H1 (cell line): ENCODE measurements at regions not wholly inside any gene's neighbourhood (a gene's known extent, or its start where the extent isn't known, plus 50 kb on each side); places are given as distances from the start of the nearest gene placed in this dataset.

Source experiments
- CTCF ChIA-PET: fragments of 300-600 bp; sonication (Branson Sonifier 250); formaldehyde crosslinking; loops from one replicate; lab custom pipeline; 2021; ENCODE audit not compliant: partially characterized antibody; lab: Charles Lee
- POLR2A ChIA-PET: fragments of 300-600 bp; sonication (Branson Sonifier 250); formaldehyde crosslinking; loops from one replicate; lab custom pipeline; 2021; ENCODE audit warnings: inconsistent platforms; ENCODE audit not compliant: partially characterized antibody; lab: Charles Lee
- DNase-seq, 2 experiments: peaks; one replicate each; pipeline versions ENCODE4 v3.0.0 to v3.0.0-alpha.2; 2010 to 2022; ENCODE audit warnings: low spot score in 2 of 2, low read depth in 1 of 2, mixed read lengths in 1 of 2
- FAIRE-seq: peaks from 2 replicates; lab custom pipeline; 2011; peaks lifted over from hg19 to GRCh38; lab: Jason Lieb, UNC
- H2AFZ ChIP-seq: 2 replicates; pipeline ENCODE4 v1.8.1; 2012; ENCODE audit warnings: low read length, inconsistent platforms
- H2AK5ac ChIP-seq: 2 replicates; pipeline ENCODE4 v1.6.1; 2013; ENCODE audit warnings: low read depth, low read length
- H2BK120ac ChIP-seq: replicated peaks from 2 replicates; pipeline ENCODE3; 2013; ENCODE audit warnings: low read depth, low read length, inconsistent platforms
- H2BK12ac ChIP-seq: 2 replicates; pipeline ENCODE4 v1.6.1; 2013; ENCODE audit warnings: low read depth, low read length
- H2BK15ac ChIP-seq: 2 replicates; pipeline ENCODE4 v1.6.1; 2013; ENCODE audit warnings: low read length
- H2BK20ac ChIP-seq: 2 replicates; pipeline ENCODE4 v1.6.1; 2013; ENCODE audit warnings: low read length
- H2BK5ac ChIP-seq: 2 replicates; pipeline ENCODE4 v1.6.1; 2013; ENCODE audit warnings: low read depth, low read length
- H3K14ac ChIP-seq: 2 replicates; pipeline ENCODE4 v1.6.1; 2013; ENCODE audit warnings: inconsistent platforms; ENCODE audit not compliant: insufficient read length
- H3K18ac ChIP-seq: 2 replicates; pipeline ENCODE4 v1.6.1; 2013; ENCODE audit warnings: low read length; ENCODE audit errors: extremely low read depth
- H3K23ac ChIP-seq: 2 replicates; pipeline ENCODE4 v1.6.1; 2013; ENCODE audit warnings: inconsistent platforms; ENCODE audit not compliant: insufficient read length
- H3K23me2 ChIP-seq: 2 replicates; pipeline ENCODE4 v1.6.1; 2013; ENCODE audit warnings: low read depth, low read length
- H3K27ac ChIP-seq: 2 replicates; pipeline ENCODE4 v1.6.1; 2011; ENCODE audit warnings: low read depth, low read length, inconsistent platforms
- H3K27me3 ChIP-seq, 4 experiments: replicated peaks in 1 of 4; 1 replicate in 1 of 4; 2 replicates in 3 of 4; pipeline versions ENCODE4 v1.6.1 to v1.8.1; 2011 to 2013; ENCODE audit warnings: low read length in 3 of 4, mild to moderate bottlenecking in 3 of 4, inconsistent platforms in 2 of 4, mixed read lengths in 2 of 4, moderate library complexity in 1 of 4; ENCODE audit not compliant: control insufficient read depth in 3 of 4, insufficient read depth in 3 of 4; ENCODE audit errors: extremely low read depth in 1 of 4
- H3K36me3 ChIP-seq, 4 experiments: 2 replicates each; pipeline versions ENCODE4 v1.6.1 to v1.8.1; 2011 to 2013; ENCODE audit warnings: mild to moderate bottlenecking in 4 of 4, low read length in 3 of 4, moderate library complexity in 2 of 4, control low read depth in 1 of 4, inconsistent platforms in 1 of 4; ENCODE audit not compliant: insufficient read depth in 4 of 4, control insufficient read depth in 2 of 4
- H3K4ac ChIP-seq: replicated peaks from 2 replicates; pipeline ENCODE3; 2013; ENCODE audit warnings: low read length, low read depth, mixed read lengths, inconsistent platforms; ENCODE audit not compliant: insufficient read length
- H3K4me1 ChIP-seq, 4 experiments: replicated peaks in 1 of 4; 1 replicate in 1 of 4; 2 replicates in 3 of 4; pipeline versions ENCODE4 v1.6.1 to v1.8.1; 2011 to 2013; ENCODE audit warnings: low read length in 3 of 4, inconsistent platforms in 2 of 4, mixed read lengths in 1 of 4; ENCODE audit not compliant: insufficient read depth in 4 of 4, control insufficient read depth in 3 of 4
- H3K4me2 ChIP-seq, 2 experiments: 2 replicates each; pipeline versions ENCODE4 v1.6.1 to v1.8.1; 2011 to 2013; ENCODE audit warnings: low read depth in 2 of 2, low read length in 2 of 2, control low read depth in 1 of 2, inconsistent platforms in 1 of 2, mild to moderate bottlenecking in 1 of 2; ENCODE audit not compliant: insufficient read depth in 1 of 2
- H3K4me3 ChIP-seq, 4 experiments: fragments of 200-600, 300-600 bp in 1 of 4; sonication (generic), shearing (Covaris generic), sonication (Bioruptor Twin) in 1 of 4; 2 replicates each; pipeline versions ENCODE4 v1.5.1 to v1.8.1; 2011 to 2016; ENCODE audit warnings: low read length in 4 of 4, low read depth in 3 of 4, control low read depth in 2 of 4, inconsistent platforms in 2 of 4, mild to moderate bottlenecking in 2 of 4, mixed read lengths in 1 of 4, moderate library complexity in 1 of 4; ENCODE audit not compliant: insufficient read depth in 2 of 4; ENCODE audit errors: extremely low read depth in 1 of 4
- H3K56ac ChIP-seq: replicated peaks from 2 replicates; pipeline ENCODE3; 2013; ENCODE audit warnings: low read depth, mild to moderate bottlenecking, mixed read lengths, low read length, inconsistent platforms; ENCODE audit not compliant: insufficient read length
- H3K79me1 ChIP-seq: 2 replicates; pipeline ENCODE4 v1.6.1; 2013; ENCODE audit warnings: low read depth, low read length, control low read depth
- H3K79me2 ChIP-seq, 2 experiments: 2 replicates each; pipeline versions ENCODE4 v1.6.1 to v1.8.1; 2012 to 2013; ENCODE audit warnings: low read length in 2 of 2, mild to moderate bottlenecking in 2 of 2, inconsistent platforms in 1 of 2; ENCODE audit not compliant: insufficient read depth in 2 of 2, control insufficient read depth in 1 of 2
- H3K9ac ChIP-seq, 4 experiments: replicated peaks in 1 of 4; 1 replicate in 1 of 4; 2 replicates in 3 of 4; pipeline versions ENCODE4 v1.6.1 to v1.8.1; 2011 to 2013; ENCODE audit warnings: low read depth in 3 of 4, low read length in 3 of 4, control low read depth in 2 of 4, mild to moderate bottlenecking in 2 of 4, moderate library complexity in 2 of 4, inconsistent platforms in 1 of 4; ENCODE audit errors: extremely low read depth in 1 of 4
- H3K9me3 ChIP-seq, 2 experiments: 2 replicates each; pipeline versions ENCODE4 v1.6.1 to v1.8.1; 2012 to 2013; ENCODE audit warnings: mild to moderate bottlenecking in 2 of 2, moderate library complexity in 2 of 2, control low read depth in 1 of 2, inconsistent platforms in 1 of 2, low read depth in 1 of 2, low read length in 1 of 2, mixed read lengths in 1 of 2; ENCODE audit not compliant: insufficient read depth in 2 of 2
- H4K20me1 ChIP-seq, 2 experiments: replicated peaks in 1 of 2; 2 replicates each; pipeline versions ENCODE3 to v1.8.1; 2011 to 2013; ENCODE audit warnings: inconsistent platforms in 2 of 2, low read length in 2 of 2, mild to moderate bottlenecking in 1 of 2; ENCODE audit not compliant: insufficient read depth in 2 of 2, control insufficient read depth in 1 of 2
- H4K5ac ChIP-seq: 2 replicates; pipeline ENCODE4 v1.6.1; 2013; ENCODE audit warnings: low read length, low read depth, mixed read lengths, inconsistent platforms; ENCODE audit not compliant: insufficient read length
- H4K8ac ChIP-seq: 2 replicates; pipeline ENCODE4 v1.8.0; 2013; ENCODE audit warnings: mild to moderate bottlenecking, moderate library complexity, low read length, inconsistent platforms; ENCODE audit not compliant: insufficient read depth; ENCODE audit errors: extremely low read depth
- H4K91ac ChIP-seq: replicated peaks from 2 replicates; pipeline ENCODE3; 2013; ENCODE audit warnings: low read length, mixed read lengths, inconsistent platforms; ENCODE audit not compliant: insufficient read length
- CREB1 ChIP-seq: IDR thresholded peaks from 2 replicates; pipeline ENCODE4 v1.6.1; 2012; ENCODE audit warnings: inconsistent platforms
- FOSL1 ChIP-seq: IDR thresholded peaks from 2 replicates; pipeline ENCODE4 v1.6.1; 2011; ENCODE audit warnings: mild to moderate bottlenecking, low read depth, low read length, moderate library complexity; ENCODE audit not compliant: insufficient read depth
- JUN ChIP-seq: IDR thresholded peaks from 2 replicates; pipeline ENCODE4 v1.6.1; 2011; ENCODE audit warnings: low read depth, mild to moderate bottlenecking, improper control_type of control experiment, low read length
- JUND ChIP-seq: IDR thresholded peaks from 2 replicates; pipeline ENCODE4 v1.6.1; 2011; ENCODE audit warnings: mild to moderate bottlenecking, improper control_type of control experiment, low read length
- NANOG ChIP-seq: IDR thresholded peaks from 2 replicates; pipeline ENCODE4 v1.6.1; 2011; ENCODE audit warnings: low read length, low read depth, mild to moderate bottlenecking, inconsistent platforms; ENCODE audit not compliant: insufficient read depth, poor library complexity, severe bottlenecking
- SAP30 ChIP-seq: fragments of 300-600 bp; sonication (generic); IDR thresholded peaks from 2 replicates; pipeline ENCODE4 v1.7.1; 2012; ENCODE audit warnings: low read length, moderate library complexity, mild to moderate bottlenecking, inconsistent platforms; ENCODE audit not compliant: insufficient read depth, insufficient replicate concordance
- WGBS, 2 experiments: shearing (Covaris generic) in 1 of 2; methylation state at CpG; one replicate each; pipeline versions ENCODE4 v1.1.6 to v1.1.7; 2013 to 2015; ENCODE audit warnings: low lambda C conversion rate in 2 of 2, mixed read lengths in 2 of 2, inconsistent platforms in 1 of 2, low coverage in 1 of 2, missing lambda C conversion rate in 1 of 2; ENCODE audit not compliant: insufficient replicate concordance in 2 of 2, insufficient coverage in 1 of 2, insufficient read length in 1 of 2; ENCODE audit errors: extremely low coverage in 1 of 2, missing lambda C conversion rate in 1 of 2; 5-methylcytosine and 5-hydroxymethylcytosine counted together

DNA sequence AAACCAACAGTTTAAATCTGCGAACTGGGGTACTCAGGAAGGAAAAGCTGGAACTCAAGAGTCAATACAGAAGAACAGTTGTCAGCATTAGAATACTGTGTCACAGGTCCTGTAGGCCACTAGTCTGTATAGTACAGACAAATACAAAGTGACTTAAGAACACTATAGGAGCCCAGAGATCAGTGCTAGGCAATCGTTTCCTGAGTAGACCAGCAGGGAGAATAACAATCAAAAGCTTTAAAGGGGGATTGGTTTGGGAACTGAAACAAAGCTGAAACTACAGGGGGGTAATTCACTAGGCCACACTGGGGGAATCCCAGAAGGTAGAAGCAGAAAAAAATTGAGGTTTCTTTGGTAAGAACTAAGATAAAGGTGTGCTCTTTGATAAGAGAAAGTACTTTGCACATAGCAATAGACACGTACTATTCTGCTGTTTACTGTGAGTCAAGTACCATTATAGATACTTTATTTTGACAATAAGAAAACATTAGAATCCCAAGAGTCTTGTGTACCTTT, 339.7 kb downstream of the PCDH19 start:
- no peak overlapping the region for H3K14ac ChIP-seq
- no peak overlapping the region for H3K23ac ChIP-seq
- FAIRE-seq (peak; percentile 84), DNase-seq (peak in 1 of 2 experiments; percentile 13)
- no peak overlapping the region for H2BK15ac ChIP-seq
- no peaks in the 10 kb centered on the region for H3K36me3 ChIP-seq
- CTCF ChIA-PET = interaction anchor here (1.8 to 1.9 kb wide), 2 partner anchors 308 to 343 kb away, joined by 4 to 6 read pairs; no protein-coding TSS in a partner anchor
- no peak overlapping the region for H3K4me2 ChIP-seq
- H4K91ac ChIP-seq = no peak overlapping the region
- H3K4ac ChIP-seq = no peak overlapping the region
- H3K79me2 ChIP-seq = no peaks in the 10 kb centered on the region
- H4K8ac ChIP-seq = no peak overlapping the region
- no peaks in the 10 kb centered on the region for H3K9me3 ChIP-seq
- H3K79me1 ChIP-seq = no peaks in the 10 kb centered on the region
- no peaks in the 10 kb centered on the region for H3K27me3 ChIP-seq
- H2AK5ac ChIP-seq = no peak overlapping the region
- H4K20me1 ChIP-seq = no peaks in the 10 kb centered on the region
- H3K56ac ChIP-seq = no peak overlapping the region
- no peaks in the 10 kb centered on the region for H3K4me1 ChIP-seq
- WGBS, 2 experiments = 46% methylated on average over 3 of the region's 3 CpGs; no CpG with 5 or more reads in 1 of the 2 experiments
- H2BK12ac ChIP-seq = no peak overlapping the region
- no peak overlapping the region for H2BK20ac ChIP-seq
- no peak overlapping the region for H4K5ac ChIP-seq
- no peak overlapping the region for H3K4me3 ChIP-seq
- no peak overlapping the region for H2AFZ ChIP-seq
- no peak overlapping the region for H3K27ac ChIP-seq
- POLR2A ChIA-PET = no interaction called here
- no peaks in the 10 kb centered on the region for H3K23me2 ChIP-seq
- TF ChIP-seq FOSL1 (no peak), SAP30 (no peak), NANOG (peak; percentile 96), CREB1 (no peak), JUND (no peak), JUN (no peak)
- no peak overlapping the region for H3K9ac ChIP-seq
- H2BK5ac ChIP-seq = no peak overlapping the region
- H2BK120ac ChIP-seq = no peak overlapping the region
- no peak overlapping the region for H3K18ac ChIP-seq
